HG02763 (cell line): ENCODE measurements at regions not wholly inside any gene's neighbourhood (a gene's known extent, or its start where the extent isn't known, plus 50 kb on each side); places are given as distances from the start of the nearest gene placed in this dataset.

Experiments
- ATAC-seq: cut with Tn5 transposase; IDR thresholded peaks from one replicate; pipeline ENCODE4 v1.9.1; 2021; ENCODE audit warnings: mild to moderate bottlenecking, moderate library complexity; ENCODE audit not compliant: unreplicated experiment

DNA sequence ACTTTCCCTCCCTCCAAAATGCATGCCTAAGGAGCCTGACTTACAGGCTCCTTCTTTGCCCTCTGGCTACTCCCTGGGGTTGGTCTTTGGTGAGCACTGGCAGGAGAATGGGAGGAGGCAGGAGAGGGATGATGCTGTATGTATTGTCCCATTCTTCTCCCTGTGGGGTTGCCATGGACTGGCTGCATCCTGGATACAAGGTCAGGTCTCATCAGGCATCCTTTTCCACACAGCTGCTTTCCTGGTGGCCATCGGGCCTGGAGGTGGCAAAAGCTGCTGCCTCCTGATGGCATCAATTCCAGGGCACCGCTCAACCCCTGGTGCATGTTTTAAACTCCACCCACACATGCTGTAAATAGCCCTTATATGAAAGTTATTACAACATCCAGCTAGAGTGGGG lies 257.2 kb downstream of the ETS1 start:
- ATAC-seq = no peak

DNA sequence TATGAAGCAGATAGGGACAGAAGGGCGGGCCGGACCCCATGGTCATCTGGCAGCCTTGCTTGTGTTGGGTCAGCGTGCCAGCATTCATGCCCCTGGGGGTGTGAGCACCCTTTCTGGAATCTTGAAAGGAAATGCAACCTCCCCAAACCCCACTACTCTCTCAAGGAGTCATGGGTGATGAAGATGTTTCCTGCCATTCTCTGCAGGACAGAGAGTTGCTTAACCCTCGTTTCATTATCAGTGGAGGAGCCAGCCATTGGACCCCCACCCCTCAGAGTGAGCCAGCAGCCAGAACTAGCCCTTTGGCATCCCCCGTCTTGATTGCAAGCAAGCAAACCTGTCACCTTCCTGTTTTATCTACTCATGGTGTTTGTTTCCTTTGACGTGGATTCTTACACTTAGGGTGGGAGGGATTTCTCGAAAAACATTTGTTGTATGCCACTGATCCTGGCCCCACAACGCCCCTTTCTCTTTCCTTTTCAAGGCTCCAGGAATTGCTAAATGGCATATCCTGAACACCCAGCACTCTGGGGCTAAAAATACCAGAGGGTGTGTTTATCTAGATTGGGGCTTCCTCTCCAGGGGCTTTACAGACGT lies 258.3 kb downstream of the ETS1 start:
- ATAC-seq = no peak

DNA sequence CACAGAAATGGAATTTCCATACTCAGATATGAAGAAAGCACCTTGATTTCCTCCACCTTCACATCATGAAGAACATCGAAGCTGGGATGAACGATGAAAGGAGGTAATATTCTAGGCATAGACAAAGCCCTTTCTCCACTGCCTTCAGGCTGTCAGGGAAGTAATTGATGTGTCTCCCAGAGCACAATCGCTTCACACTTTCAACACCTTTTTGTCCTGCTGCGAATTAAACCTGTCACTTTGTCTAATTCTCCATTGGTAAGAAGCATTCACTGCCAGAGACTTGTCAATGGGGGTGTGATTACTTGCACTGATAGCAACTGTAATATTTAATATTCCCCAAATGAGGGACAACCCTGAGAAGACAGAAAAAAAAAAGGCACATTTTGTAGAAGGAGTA lies 260.1 kb downstream of the ETS1 start:
- ATAC-seq = no peak

DNA sequence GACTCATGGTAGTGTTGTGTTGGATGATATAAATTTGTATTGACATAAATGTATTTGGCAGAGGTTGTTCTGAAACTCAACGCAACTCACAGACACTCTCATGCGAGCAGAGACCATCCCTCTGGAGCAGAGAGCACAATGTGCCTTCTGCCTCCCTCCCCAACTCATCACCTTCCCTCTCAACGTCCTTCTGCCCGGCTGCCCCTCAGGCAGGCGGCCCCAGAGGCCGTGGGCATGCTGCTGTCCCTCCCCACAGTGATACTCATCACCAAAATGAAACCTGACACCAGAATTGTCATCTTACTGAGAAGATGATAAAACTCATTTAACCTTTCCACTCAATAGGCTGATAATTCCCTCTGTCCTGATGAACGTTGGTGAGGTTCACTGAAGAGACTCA lies 260.6 kb downstream of the ETS1 start:
- no peak for ATAC-seq

DNA sequence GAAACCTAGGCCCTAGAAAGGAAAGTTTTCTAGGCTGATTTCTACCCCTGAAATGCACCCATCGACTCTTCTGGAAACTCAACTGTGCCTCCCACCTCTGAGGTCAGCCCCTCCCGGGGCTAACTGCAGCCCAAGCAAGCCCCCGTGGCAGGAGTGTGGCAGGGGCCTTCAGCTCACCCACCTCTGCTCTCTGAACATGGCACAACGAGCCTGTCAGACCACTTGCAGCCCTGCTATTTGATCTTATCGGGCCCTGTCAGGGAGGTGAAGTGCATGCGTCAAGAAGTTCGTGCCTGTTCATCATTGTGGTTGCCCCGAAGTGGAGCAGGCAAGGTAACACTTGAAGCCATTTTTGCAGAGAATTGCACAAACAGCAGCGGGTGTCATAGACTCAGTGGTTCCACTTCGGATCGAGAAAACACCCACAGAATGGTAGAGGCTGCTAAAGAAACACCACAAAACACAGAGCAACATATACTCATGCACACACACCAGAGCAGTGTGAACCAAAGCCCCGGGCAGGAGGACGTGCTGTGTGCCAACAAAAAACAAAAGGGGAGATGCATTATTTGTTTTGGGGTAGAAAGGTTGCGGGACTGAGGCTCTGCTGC lies 262.7 kb downstream of the ETS1 start:
- ATAC-seq = no peak

DNA sequence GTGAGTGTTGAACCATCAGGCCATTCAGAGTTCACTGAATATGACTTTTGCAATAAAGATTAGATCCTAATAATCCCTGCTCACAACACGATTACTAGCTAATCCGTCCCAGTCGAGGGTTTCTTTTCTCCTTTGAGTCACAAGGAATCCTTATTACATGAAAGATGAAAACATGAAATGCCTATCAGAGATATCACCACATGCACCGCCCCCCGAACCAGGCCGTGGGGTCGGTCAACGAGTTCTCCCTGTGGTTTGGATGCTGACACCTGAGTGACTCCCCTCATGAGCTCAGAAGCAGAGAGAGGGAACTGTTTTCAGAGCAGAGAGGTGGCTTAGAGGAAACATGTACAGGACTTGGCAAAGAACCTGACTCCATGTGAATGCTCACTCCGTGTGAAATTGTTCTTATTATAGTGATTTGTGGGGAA lies 263.3 kb downstream of the ETS1 start:
- no peak for ATAC-seq

DNA sequence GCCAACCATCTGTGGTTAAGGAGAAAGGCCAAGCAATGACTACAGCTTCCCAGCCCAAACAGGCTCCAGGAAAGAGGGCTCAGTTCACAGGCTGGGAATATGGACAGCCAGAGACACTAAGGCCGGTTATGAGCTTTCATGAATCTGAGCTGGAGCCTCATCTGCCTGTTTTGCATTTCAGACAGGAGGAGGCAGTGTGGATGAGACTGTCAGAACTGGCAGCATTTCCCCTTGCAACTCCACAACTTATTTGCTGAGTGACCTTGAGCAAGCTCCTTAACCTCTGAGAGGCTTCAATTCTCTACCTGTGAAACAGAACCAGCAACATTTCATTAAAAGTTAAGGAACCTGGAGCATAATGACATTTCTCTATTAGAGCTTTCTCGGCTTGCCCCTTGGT lies 264.0 kb downstream of the ETS1 start:
- ATAC-seq = no peak

DNA sequence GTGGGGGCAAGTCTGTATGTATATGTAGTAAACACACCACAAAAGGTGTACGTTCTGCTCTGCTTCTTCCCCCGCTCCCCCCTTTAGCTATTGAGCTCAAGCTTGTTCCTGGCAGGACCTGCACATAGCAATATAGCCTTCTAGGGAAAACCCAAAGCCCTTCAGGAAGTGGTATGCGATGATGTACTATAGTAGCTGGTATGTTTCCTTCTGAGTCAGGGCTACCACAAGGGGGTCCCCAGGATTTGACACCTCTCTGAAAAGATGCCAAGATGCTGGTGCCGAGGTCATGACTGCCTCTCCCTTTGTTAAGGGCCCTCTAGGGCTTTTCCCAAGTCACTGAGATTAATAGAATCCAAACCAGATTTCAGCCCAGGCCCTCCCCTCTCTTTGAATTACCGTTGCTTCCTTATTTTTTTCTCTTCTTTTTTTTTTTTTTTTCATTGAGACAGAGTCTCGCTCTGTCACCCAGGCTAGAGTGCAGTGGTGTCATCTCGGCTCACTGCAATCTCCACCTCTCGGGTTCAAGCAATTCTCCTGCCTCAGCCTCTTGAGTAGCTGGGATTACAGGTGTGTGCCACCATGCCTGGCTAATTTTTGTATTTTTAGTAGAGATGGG lies 268.4 kb downstream of the ETS1 start:
- peak; percentile 85 for ATAC-seq

DNA sequence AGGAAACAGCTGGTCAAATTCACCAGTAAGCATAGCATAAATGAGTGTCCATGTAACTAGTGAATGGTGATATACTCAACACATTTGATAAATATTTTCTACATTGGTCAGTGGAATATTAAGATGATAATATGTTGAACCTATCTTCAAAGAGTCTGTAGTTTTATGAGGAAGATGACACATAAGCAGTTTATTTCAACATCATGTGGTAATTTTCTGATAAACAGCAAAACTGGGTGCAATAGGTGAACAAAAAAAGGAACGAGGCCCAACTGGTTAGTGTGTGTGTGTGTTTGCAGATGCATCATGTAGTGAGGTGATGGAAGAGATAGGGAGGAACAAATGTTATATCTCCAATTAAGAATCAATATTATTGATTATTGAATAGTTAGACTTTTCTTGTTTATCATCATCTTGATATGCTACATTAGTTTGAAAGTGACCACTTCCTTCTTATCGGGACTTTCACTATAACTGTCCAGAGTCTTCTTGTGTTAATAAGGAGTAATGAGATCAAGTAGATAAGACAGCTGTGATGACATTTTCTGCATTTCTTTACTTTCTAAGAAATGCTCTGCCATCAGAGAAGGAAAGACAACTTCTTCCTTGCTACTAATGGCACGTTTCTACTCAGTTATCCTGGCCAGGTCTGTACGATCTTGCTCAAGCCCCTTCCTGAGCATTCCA lies 270.7 kb downstream of the ETS1 start:
- ATAC-seq = no peak

DNA sequence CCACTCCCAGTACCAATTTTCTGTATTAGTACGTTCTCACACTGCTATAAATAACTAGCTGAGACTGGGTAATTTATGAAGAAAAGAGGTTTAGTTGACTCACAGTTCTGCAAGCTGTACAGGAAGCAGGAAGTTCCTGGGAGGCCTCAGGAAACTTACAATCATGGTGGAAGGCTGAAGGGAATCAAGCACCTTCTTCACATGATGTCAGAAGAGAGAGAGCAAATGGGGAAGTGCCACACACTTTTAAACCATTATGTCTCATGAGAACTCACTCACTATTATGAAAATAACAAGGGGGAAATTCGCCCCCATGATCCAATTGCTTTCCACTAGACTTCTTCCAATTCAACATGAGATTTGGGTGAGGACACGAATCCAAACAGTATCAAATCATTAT lies 271.4 kb downstream of the ETS1 start:
- no peak for ATAC-seq

DNA sequence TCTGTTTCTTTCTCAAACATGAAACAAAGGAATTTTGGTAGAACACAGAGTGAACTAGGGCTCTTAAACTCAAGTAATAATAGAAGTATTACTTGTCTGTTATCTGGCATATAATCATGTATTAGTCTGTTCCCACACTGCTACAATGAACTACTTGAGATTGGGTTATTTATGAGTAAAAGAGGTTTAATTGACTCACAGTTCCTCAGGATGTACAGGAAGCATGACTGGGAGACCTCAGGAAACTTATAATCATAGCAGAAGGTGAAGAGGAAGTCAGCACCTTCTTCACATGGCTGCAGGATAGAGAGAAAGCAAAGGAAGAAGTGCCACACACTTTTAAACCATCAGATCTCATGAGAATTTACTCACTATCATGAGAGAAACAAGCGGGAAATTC lies 273.4 kb downstream of the ETS1 start:
- ATAC-seq = no peak

DNA sequence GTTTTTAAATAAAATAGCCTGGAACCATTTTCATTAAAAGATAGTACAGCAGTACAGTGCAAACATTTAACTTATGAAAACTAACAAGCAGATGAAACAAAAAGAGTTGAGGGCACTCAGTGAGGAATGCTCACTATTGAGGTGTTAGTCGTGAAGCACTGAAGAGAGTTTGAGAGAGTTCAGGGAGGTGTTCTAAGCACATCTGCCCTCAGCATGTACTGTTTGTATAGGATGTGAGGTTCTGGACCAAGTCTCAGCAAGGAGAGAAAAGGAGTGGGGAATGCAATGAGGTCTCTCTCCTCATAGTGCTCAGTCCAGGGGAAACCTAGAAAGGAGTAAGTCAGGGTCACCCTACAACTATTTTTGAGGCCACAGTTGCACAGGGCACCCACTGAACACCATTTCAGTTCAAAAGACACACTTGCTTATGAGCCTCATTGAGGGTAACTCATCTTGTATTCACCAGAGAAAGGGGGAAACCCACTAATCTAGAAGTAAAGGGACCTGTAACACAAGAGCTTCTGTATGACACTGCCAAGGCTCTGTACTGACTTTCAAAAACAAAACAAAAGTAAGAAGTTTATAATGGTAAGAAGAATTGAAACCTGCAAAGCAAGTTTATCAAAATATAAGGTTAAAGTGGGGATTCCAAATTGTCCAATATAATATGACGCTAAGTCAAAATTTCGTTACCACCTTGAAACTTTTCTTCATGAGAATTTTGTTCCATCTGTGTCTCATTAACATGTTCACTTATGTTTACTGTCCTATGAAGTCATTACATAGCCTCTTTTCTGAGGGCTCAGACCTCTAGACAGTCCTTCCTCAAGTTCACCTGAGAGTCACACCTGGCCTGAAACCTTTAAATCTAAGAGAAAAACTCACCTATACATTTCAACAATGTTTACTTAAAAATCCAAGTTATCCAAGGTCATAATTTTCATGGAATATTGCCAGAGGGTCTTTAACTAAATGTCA lies 275.3 kb downstream of the ETS1 start:
- no peak for ATAC-seq

DNA sequence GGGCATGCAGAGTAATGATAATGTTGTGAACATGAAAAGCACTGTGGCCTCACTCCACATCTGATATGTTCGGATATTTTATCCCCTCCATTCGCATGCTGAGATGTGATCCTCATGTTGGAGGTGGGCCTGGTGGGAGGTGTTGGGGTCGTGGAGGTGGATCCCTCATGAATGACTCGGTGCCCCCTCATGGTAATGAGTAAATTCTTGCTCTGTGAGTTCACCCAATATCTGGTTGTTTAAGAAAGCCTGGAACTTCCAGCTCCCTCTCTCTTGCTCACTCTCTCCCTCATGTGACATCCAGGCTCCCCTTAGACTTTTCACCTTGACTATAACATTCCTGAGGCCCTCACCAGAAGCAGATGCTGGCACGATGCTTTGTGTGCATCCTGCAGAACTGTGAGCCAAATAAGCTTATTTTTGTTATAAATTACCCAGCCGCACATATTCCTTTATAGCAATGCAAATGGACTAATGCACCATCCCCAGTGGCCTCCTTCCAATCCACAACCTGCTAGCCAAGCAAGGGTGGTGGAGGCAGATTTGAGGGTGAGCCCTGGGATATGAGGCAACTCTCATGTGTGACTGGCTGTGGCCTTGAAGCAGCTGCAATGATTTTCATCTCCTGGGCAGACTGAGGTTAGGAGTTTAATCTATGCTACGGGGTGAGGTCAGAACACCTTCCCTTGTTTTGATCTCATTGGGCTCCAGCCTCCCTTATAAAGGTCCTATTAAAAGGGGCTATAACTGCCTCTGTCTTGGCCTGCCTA lies 276.5 kb downstream of the ETS1 start:
- no peak for ATAC-seq

DNA sequence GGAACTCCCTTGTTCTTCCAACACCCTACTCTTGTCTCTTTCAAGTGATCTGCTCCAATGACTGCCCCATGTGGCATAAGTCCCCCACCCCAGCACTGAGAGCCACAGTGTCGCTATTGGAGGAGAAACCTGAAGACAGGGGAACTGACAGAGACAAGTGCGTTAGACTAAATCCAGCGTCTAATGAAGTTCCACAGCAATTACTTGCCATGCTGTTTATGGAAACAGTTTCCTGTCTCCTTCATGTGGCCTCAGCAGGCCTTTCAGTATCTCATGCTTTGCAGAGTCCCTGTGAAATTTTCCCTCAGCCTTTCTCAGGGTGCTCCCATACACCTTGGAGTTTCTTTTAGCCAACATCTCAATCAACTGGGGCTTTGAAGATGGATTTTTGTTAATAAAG lies 277.4 kb downstream of the ETS1 start:
- ATAC-seq = no peak

DNA sequence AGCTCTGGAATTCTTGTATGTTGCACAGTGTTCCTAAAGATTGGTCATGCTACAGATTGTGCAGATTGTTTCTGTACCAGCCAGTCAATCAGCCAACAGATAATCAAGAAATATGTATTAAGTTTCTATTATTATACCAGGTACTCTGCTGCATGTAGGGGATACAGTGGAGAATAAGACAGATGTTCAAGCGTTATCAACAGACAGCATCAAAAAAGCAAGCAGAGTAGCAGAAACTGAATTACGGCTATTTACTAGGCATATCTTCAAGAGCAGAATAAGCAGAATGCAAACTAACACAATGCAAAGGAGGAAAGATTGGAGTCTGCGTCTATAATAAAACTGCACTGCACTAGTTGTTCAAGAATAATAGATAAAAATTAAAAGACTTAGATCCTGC lies 278.6 kb downstream of the ETS1 start:
- no peak for ATAC-seq

DNA sequence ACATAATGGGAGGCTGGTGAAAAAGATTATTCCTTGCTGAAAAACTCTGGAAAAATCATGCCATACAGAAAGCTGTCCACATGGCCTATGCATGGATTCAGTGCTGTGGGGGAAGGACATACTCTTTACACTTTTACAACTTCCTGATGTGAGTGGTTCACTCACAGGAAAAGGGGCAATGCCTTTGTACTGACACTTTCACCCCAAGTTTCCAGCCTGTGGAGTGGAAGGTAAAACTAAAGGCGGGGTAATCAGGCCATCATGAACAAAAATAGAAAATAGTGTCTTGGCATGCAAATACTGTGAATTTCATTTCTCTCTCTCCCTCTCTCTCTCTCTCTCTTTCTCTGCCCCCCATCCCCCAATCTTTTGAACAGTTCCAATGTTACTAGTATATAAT lies 281.8 kb downstream of the ETS1 start:
- ATAC-seq = no peak

DNA sequence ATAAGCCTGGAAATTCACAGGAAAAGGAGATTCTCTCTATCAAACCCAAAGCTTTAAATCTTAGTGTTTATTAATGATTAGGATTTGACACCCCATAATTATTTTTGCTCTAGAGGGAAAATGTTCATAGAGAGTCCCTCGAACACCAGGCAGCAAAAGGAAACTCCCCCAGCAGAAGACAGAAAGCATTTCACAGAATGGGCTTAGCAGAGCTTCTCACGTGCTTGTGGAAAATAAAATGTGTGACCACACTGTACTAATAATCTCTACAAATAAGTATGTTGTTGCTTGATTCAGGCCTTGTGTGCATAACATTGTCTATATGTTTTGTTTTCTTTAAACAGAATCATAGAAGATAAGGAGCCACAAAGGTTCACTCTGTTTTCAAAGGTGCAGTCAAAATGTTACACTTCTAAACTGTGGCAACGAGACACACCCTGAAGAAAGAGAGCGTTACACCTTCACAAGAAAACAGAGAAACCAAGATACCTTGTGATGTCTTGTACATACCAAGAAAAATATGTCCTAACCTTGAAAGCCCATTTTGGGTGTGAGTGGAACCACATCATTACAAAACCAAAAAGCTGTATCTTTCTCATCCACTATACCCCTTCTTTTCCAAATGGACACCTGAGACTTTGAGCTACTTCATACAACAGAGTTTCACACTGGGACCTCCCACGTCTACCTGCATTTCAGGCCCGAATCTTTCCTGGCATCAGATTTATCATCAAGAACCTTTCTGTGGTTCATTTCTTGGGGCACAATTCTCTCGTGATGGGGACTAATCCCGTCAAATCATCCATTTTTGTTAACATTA lies 282.5 kb downstream of the ETS1 start:
- ATAC-seq = no peak

DNA sequence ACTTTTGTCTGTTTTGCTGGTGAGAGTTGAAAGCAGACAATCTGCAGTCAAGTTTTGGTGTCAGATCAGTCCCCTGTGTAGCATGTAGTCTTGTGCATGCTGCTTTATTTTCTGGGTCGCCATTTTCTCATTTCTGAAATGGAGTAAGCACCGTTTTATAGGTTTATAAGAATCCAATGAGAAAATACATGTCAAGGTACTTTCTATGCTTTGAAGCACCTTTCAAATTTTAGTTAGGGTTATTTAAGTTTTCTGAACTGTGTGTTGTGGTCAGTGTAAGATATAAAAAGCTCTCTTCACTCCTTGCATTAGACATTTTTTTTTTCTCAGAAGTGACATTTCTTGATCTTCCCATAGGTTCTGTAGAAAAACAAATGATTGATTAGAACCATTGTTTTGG lies 283.2 kb downstream of the ETS1 start:
- ATAC-seq = no peak

DNA sequence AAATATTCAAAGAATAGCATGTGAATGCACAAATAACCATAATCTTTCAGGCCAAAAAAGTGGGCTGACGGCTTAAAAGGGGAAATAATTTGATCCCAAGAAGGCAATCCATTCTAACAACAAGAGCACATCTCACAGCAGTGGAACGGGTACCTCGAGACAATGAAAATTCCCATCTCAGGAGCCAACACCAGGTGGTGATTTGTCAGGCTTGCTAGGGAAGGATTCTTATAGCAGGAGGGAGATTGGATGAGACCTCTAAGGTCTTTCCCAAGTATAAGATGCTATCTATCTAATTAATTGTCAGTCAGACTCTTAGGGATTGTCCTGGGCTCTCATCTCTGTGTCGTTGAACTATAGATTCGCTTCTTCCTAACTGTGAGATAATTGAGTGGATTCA lies 284.0 kb downstream of the ETS1 start:
- ATAC-seq = no peak
